HCT116 (cell line): ENCODE measurements at regions not wholly inside any gene's neighbourhood (a gene's known extent, or its start where the extent isn't known, plus 50 kb on each side); places are given as distances from the start of the nearest gene placed in this dataset.

Source experiments
- CEBPB ChIP-seq: IDR thresholded peaks from 2 replicates; pipeline ENCODE4 v1.6.1; 2012; ENCODE audit warnings: low read depth
- EZH2 ChIP-seq: fragments of 200-600 bp; sonication (generic); IDR thresholded peaks from 2 replicates; pipeline ENCODE4 v1.6.1; 2017; ENCODE audit warnings: antibody characterized with exemption, mixed run types
- JUND ChIP-seq: IDR thresholded peaks from 2 replicates; pipeline ENCODE4 v1.6.1; 2012
- POLR2A ChIP-seq: IDR thresholded peaks from 2 replicates; pipeline ENCODE4 v1.7.0; 2011; ENCODE audit warnings: borderline replicate concordance; ENCODE audit not compliant: insufficient read depth, insufficient read length; ENCODE audit errors: extremely low read depth
- POLR2AphosphoS5 ChIP-seq: IDR thresholded peaks from 2 replicates; pipeline ENCODE4 v1.6.1; 2011; ENCODE audit warnings: mild to moderate bottlenecking, low read depth, low read length, moderate library complexity
- ZNF274 ChIP-seq: fragments of 200-500 bp; sonication (Bioruptor generic); IDR thresholded peaks from 2 replicates; pipeline ENCODE4 v1.6.1; 2014; ENCODE audit warnings: mild to moderate bottlenecking, low read depth, low read length, inconsistent platforms
- TF ChIP-seq, protein P1 (sequence below), 3 experiments: fragments of 200-600 bp in 1 of 3; sonication (generic) in 1 of 3; IDR thresholded peaks in 2 of 3; conservative IDR thresholded peaks in 1 of 3; 2 replicates each; pipeline ENCODE4 v1.5.1; 2012 to 2017; ENCODE audit warnings: low read depth in 2 of 3, low read length in 2 of 3, antibody characterized with exemption in 1 of 3, borderline replicate concordance in 1 of 3, control low read depth in 1 of 3, mild to moderate bottlenecking in 1 of 3, mixed read lengths in 1 of 3, mixed run types in 1 of 3, moderate library complexity in 1 of 3; ENCODE audit not compliant: insufficient read depth in 1 of 3
- TF ChIP-seq, protein P2 (sequence below): IDR thresholded peaks from 2 replicates; pipeline ENCODE4 v1.6.1; 2011; ENCODE audit warnings: mild to moderate bottlenecking, low read length, moderate library complexity; ENCODE audit not compliant: insufficient replicate concordance; ENCODE audit errors: extremely low read depth
- TF ChIP-seq, protein P3 (sequence below): IDR thresholded peaks from 2 replicates; pipeline ENCODE4 v1.6.1; 2012
- TF ChIP-seq, protein P4 (sequence below): IDR thresholded peaks from 2 replicates; pipeline ENCODE4 v1.6.1; 2012; ENCODE audit warnings: low read depth

DNA sequence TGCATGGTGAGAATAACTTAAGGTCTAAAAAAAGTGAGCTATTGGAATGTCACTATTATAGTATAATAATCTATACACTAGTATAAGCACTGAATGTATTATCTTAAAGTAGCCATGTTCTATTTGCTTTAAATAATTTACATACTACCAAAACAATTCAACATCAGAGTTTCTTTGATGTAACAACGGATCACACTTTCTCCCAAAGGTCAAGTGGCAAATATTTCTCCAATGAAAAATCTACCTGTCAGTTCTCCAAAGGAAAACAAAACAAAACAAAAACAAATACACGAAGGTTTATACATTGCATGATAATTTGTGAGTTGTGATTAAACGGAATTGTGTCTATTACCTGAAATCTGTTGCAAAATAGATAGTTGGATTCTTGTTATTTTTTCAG lies 581.4 kb downstream of the USP25 start:
- TF ChIP-seq ZNF274 (no peak), EZH2 (no peak), POLR2AphosphoS5 (no peak), POLR2A (no peak), JUND (no peak), CEBPB (no peak)
- TF ChIP-seq, protein P1, sequence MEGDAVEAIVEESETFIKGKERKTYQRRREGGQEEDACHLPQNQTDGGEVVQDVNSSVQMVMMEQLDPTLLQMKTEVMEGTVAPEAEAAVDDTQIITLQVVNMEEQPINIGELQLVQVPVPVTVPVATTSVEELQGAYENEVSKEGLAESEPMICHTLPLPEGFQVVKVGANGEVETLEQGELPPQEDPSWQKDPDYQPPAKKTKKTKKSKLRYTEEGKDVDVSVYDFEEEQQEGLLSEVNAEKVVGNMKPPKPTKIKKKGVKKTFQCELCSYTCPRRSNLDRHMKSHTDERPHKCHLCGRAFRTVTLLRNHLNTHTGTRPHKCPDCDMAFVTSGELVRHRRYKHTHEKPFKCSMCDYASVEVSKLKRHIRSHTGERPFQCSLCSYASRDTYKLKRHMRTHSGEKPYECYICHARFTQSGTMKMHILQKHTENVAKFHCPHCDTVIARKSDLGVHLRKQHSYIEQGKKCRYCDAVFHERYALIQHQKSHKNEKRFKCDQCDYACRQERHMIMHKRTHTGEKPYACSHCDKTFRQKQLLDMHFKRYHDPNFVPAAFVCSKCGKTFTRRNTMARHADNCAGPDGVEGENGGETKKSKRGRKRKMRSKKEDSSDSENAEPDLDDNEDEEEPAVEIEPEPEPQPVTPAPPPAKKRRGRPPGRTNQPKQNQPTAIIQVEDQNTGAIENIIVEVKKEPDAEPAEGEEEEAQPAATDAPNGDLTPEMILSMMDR (IDR thresholded peaks at IDR 0.05 in 2 of 3, conservative IDR thresholded peaks at IDR 0.05 in 1 of 3; ENCODE audit: borderline replicate concordance in 1 of 3, insufficient read depth in 1 of 3, low read depth in 2 of 3, low read length in 2 of 3), result no peak
- TF ChIP-seq, protein P2, sequence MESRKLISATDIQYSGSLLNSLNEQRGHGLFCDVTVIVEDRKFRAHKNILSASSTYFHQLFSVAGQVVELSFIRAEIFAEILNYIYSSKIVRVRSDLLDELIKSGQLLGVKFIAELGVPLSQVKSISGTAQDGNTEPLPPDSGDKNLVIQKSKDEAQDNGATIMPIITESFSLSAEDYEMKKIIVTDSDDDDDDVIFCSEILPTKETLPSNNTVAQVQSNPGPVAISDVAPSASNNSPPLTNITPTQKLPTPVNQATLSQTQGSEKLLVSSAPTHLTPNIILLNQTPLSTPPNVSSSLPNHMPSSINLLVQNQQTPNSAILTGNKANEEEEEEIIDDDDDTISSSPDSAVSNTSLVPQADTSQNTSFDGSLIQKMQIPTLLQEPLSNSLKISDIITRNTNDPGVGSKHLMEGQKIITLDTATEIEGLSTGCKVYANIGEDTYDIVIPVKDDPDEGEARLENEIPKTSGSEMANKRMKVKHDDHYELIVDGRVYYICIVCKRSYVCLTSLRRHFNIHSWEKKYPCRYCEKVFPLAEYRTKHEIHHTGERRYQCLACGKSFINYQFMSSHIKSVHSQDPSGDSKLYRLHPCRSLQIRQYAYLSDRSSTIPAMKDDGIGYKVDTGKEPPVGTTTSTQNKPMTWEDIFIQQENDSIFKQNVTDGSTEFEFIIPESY, result no peak
- TF ChIP-seq, protein P3, sequence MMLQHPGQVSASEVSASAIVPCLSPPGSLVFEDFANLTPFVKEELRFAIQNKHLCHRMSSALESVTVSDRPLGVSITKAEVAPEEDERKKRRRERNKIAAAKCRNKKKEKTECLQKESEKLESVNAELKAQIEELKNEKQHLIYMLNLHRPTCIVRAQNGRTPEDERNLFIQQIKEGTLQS, result no peak
- TF ChIP-seq, protein P4, sequence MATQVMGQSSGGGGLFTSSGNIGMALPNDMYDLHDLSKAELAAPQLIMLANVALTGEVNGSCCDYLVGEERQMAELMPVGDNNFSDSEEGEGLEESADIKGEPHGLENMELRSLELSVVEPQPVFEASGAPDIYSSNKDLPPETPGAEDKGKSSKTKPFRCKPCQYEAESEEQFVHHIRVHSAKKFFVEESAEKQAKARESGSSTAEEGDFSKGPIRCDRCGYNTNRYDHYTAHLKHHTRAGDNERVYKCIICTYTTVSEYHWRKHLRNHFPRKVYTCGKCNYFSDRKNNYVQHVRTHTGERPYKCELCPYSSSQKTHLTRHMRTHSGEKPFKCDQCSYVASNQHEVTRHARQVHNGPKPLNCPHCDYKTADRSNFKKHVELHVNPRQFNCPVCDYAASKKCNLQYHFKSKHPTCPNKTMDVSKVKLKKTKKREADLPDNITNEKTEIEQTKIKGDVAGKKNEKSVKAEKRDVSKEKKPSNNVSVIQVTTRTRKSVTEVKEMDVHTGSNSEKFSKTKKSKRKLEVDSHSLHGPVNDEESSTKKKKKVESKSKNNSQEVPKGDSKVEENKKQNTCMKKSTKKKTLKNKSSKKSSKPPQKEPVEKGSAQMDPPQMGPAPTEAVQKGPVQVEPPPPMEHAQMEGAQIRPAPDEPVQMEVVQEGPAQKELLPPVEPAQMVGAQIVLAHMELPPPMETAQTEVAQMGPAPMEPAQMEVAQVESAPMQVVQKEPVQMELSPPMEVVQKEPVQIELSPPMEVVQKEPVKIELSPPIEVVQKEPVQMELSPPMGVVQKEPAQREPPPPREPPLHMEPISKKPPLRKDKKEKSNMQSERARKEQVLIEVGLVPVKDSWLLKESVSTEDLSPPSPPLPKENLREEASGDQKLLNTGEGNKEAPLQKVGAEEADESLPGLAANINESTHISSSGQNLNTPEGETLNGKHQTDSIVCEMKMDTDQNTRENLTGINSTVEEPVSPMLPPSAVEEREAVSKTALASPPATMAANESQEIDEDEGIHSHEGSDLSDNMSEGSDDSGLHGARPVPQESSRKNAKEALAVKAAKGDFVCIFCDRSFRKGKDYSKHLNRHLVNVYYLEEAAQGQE, result no peak
